CD14-positive monocyte (primary cell): ENCODE measurements at regions not wholly inside any gene's neighbourhood (a gene's known extent, or its start where the extent isn't known, plus 50 kb on each side); places are given as distances from the start of the nearest gene placed in this dataset.

Source experiments
- DNase-seq, 3 donors: peaks; one replicate each; pipeline ENCODE4 v3.0.0-alpha.2; 2011 to 2022
- H2AFZ ChIP-seq: 2 replicates; pipeline ENCODE4 v1.6.0; 2012; ENCODE audit warnings: mild to moderate bottlenecking, low read depth, low read length, inconsistent platforms; ENCODE audit not compliant: insufficient read depth, poor library complexity, severe bottlenecking
- H3K27ac ChIP-seq, 2 donors: 1 replicate in 1 of 2; 2 replicates in 1 of 2; pipeline ENCODE4 v1.5.1; 2012 to 2013; ENCODE audit warnings: low read length in 2 of 2, control low read depth in 1 of 2, inconsistent platforms in 1 of 2, low read depth in 1 of 2, mild to moderate bottlenecking in 1 of 2
- H3K27me3 ChIP-seq, 2 donors: one replicate each; pipeline versions ENCODE4 v1.6.0 to v1.6.1; 2011 to 2013; ENCODE audit warnings: low read length in 2 of 2; ENCODE audit not compliant: control insufficient read depth in 2 of 2, insufficient read depth in 2 of 2
- H3K36me3 ChIP-seq, 2 donors: replicated peaks in 1 of 2; 1 replicate in 1 of 2; 2 replicates in 1 of 2; pipeline versions ENCODE4 v1.5.1 to v1.6.1; 2012 to 2013; ENCODE audit warnings: low read length in 2 of 2, control low read depth in 1 of 2, inconsistent platforms in 1 of 2, mild to moderate bottlenecking in 1 of 2; ENCODE audit not compliant: insufficient read depth in 2 of 2, control insufficient read depth in 1 of 2
- H3K4me1 ChIP-seq, 2 donors: 1 replicate in 1 of 2; 2 replicates in 1 of 2; pipeline versions ENCODE4 v1.5.1 to v1.6.1; 2012 to 2013; ENCODE audit warnings: low read length in 2 of 2, control low read depth in 1 of 2, inconsistent platforms in 1 of 2, mild to moderate bottlenecking in 1 of 2, moderate library complexity in 1 of 2; ENCODE audit not compliant: insufficient read depth in 2 of 2, control insufficient read depth in 1 of 2
- H3K4me2 ChIP-seq: replicated peaks from 2 replicates; pipeline ENCODE3; 2012; ENCODE audit warnings: low read length, moderate library complexity, mild to moderate bottlenecking; ENCODE audit not compliant: poor library complexity, severe bottlenecking; ENCODE audit errors: extremely low read depth
- H3K4me3 ChIP-seq, 3 experiments: fragments of 200-600 bp in 1 of 3; sonication (generic) in 1 of 3; replicated peaks in 1 of 3; 1 replicate in 2 of 3; 2 replicates in 1 of 3; pipeline ENCODE4 v1.5.1; 2011 to 2013; ENCODE audit warnings: low read length in 3 of 3, mild to moderate bottlenecking in 3 of 3, control low read depth in 2 of 3, low read depth in 2 of 3, inconsistent platforms in 1 of 3, moderate library complexity in 1 of 3
- H3K79me2 ChIP-seq: 2 replicates; pipeline ENCODE4 v1.6.0; 2012; ENCODE audit warnings: mild to moderate bottlenecking, control low read depth, inconsistent platforms, low read length, moderate library complexity; ENCODE audit not compliant: insufficient read depth
- H3K9ac ChIP-seq: 2 replicates; pipeline ENCODE4 v1.6.0; 2017; ENCODE audit warnings: low read length, mild to moderate bottlenecking; ENCODE audit not compliant: insufficient read depth, poor library complexity, severe bottlenecking
- H3K9me3 ChIP-seq, 2 donors: replicated peaks in 1 of 2; 1 replicate in 1 of 2; 2 replicates in 1 of 2; pipeline versions ENCODE4 v1.5.1 to v1.6.1; 2012 to 2013; ENCODE audit warnings: low read length in 2 of 2, control low read depth in 1 of 2; ENCODE audit not compliant: control insufficient read depth in 1 of 2, insufficient read depth in 1 of 2
- H4K20me1 ChIP-seq: 2 replicates; pipeline ENCODE4 v1.6.0; 2012; ENCODE audit warnings: mild to moderate bottlenecking, low read length, control low read depth, moderate library complexity; ENCODE audit not compliant: insufficient read depth
- H3K27ac Mint-ChIP-seq, 7 donors: one replicate each; pipeline ENCODE4 v1.8.0; 2020; ENCODE audit warnings: mild to moderate bottlenecking in 7 of 7, mixed read lengths in 7 of 7, moderate library complexity in 6 of 7, inconsistent platforms in 2 of 7
- H3K27me3 Mint-ChIP-seq, 3 donors: one replicate each; pipeline ENCODE4 v1.8.0; 2021 to 2022; ENCODE audit warnings: low read depth in 3 of 3, mild to moderate bottlenecking in 3 of 3, mixed read lengths in 3 of 3, moderate library complexity in 3 of 3, inconsistent platforms in 1 of 3
- H3K36me3 Mint-ChIP-seq, 2 donors: one replicate each; pipeline ENCODE4 v1.8.0; 2020; ENCODE audit warnings: mixed read lengths in 2 of 2, inconsistent platforms in 1 of 2, mild to moderate bottlenecking in 1 of 2
- H3K4me1 Mint-ChIP-seq: one replicate; pipeline ENCODE4 v1.8.0; 2020; ENCODE audit warnings: mild to moderate bottlenecking, mixed read lengths
- H3K4me3 Mint-ChIP-seq, 2 donors: one replicate each; pipeline ENCODE4 v1.8.0; 2020; ENCODE audit warnings: mild to moderate bottlenecking in 2 of 2, mixed read lengths in 2 of 2, moderate library complexity in 1 of 2
- H3K9me3 Mint-ChIP-seq, 7 donors: one replicate each; pipeline ENCODE4 v1.8.0; 2020 to 2022; ENCODE audit warnings: mixed read lengths in 7 of 7, mild to moderate bottlenecking in 6 of 7, moderate library complexity in 6 of 7, inconsistent platforms in 2 of 7
- WGBS: methylation state at CpG from one replicate; pipeline ENCODE4 v1.1.5; 2013; ENCODE audit warnings: missing lambda C conversion rate; ENCODE audit not compliant: insufficient coverage; 5-methylcytosine and 5-hydroxymethylcytosine counted together
- intact Hi-C, 2 donors: fragments of 100-400 bp; cut with micrococcal nuclease; formaldehyde crosslinking; loops; one replicate each; pipeline versions ENCODE4 v1.15.0 to v1.15.1; 2023
- TF ChIP-seq, protein P1 (sequence below): fragments of 200-600 bp; IDR thresholded peaks from one replicate; pipeline ENCODE4 v1.8.0; 2022; ENCODE audit warnings: antibody characterized with exemption, mild to moderate bottlenecking

DNA sequence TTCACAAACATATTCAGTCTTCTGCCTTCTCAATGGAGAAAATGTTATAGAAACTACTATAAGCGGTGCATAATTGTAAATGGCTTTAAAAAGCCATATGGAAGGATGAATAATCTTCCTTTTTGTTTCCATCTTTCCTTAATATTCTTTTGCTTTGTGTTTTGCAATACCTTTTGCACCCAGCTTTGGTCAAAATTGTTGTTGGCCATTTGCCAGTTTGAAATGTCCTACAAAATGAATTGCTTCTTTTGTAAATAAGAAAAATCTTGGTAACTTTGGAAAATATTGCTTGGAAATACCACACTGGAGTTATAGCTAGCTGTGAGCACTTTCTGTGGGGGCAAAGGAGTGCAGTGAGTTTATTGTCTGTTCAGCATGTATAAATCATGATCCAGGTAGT, 93.5 kb upstream of the NR2F2 start:
- Histone ChIP-seq H3K9ac (no peak overlapping the region), H3K27ac (no peak overlapping the region), H2AFZ (no peak overlapping the region), H3K9me3 (no peaks in the 10 kb centered on the region), H3K27me3 (no peaks in the 10 kb centered on the region), H3K4me2 (no peak overlapping the region), H3K36me3 (no peaks in the 10 kb centered on the region), H3K4me3 (no peak overlapping the region), H4K20me1 (no peaks in the 10 kb centered on the region), H3K79me2 (no peaks in the 10 kb centered on the region), H3K4me1 (no peaks in the 10 kb centered on the region)
- Mint-ChIP-seq H3K27ac (no peak overlapping the region), H3K27me3 (peaks cover 0 to 1% (median 1%) of the 10 kb centered on the region in 3 donors), H3K4me1 (no peaks in the 10 kb centered on the region), H3K9me3 (peaks cover 0 to 5% (median 0%) of the 10 kb centered on the region in 7 donors), H3K4me3 (no peak overlapping the region), H3K36me3 (no peaks in the 10 kb centered on the region)
- WGBS, result no CpG with 5 or more reads among the region's 1 CpG
- TF ChIP-seq, protein P1, sequence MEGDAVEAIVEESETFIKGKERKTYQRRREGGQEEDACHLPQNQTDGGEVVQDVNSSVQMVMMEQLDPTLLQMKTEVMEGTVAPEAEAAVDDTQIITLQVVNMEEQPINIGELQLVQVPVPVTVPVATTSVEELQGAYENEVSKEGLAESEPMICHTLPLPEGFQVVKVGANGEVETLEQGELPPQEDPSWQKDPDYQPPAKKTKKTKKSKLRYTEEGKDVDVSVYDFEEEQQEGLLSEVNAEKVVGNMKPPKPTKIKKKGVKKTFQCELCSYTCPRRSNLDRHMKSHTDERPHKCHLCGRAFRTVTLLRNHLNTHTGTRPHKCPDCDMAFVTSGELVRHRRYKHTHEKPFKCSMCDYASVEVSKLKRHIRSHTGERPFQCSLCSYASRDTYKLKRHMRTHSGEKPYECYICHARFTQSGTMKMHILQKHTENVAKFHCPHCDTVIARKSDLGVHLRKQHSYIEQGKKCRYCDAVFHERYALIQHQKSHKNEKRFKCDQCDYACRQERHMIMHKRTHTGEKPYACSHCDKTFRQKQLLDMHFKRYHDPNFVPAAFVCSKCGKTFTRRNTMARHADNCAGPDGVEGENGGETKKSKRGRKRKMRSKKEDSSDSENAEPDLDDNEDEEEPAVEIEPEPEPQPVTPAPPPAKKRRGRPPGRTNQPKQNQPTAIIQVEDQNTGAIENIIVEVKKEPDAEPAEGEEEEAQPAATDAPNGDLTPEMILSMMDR, result no peak
- intact Hi-C loops, result no loop called here
- no peak for DNase-seq

- no peaks in the 10 kb centered on the region for H3K4me1 ChIP-seq
- no peak overlapping the region for H3K4me3 ChIP-seq
- Mint-ChIP-seq H3K27ac (no peak overlapping the region), H3K4me1 (no peaks in the 10 kb centered on the region), H3K9me3 (peaks cover 2 to 10% (median 4%) of the 10 kb centered on the region in 7 donors), H3K36me3 (no peaks in the 10 kb centered on the region), H3K4me3 (no peak overlapping the region), H3K27me3 (peaks cover 0 to 4% (median 2%) of the 10 kb centered on the region in 3 donors)
- WGBS, result no CpG with 5 or more reads among the region's 1 CpG
- H3K4me2 ChIP-seq, result no peak overlapping the region
- TF ChIP-seq, protein P1, result no peak
- H3K36me3 ChIP-seq, result no peaks in the 10 kb centered on the region
- no peak overlapping the region for H2AFZ ChIP-seq
- H3K9ac ChIP-seq, result no peak overlapping the region
- DNase-seq, result no peak
- H4K20me1 ChIP-seq, result no peaks in the 10 kb centered on the region
- no peaks in the 10 kb centered on the region for H3K9me3 ChIP-seq
- no peaks in the 10 kb centered on the region for H3K79me2 ChIP-seq
- H3K27ac ChIP-seq, result no peak overlapping the region
- H3K27me3 ChIP-seq, result no peaks in the 10 kb centered on the region
- intact Hi-C loops, result no loop called here
These were observed 87.7 kb upstream of the NR2F2 start for GRCh38 chr15:96242761-96243160.
